ENCODE measurements at regions not wholly inside any gene's neighbourhood (a gene's known extent, or its start where the extent isn't known, plus 50 kb on each side); places are given as distances from the start of the nearest gene placed in this dataset.

GRCh38 chr16:73796241-73796640, 500.4 kb upstream of the PSMD7 start:
- no peak for TF ChIP-seq EZH2phosphoT487 (IDR thresholded peaks at IDR 0.05; ENCODE audit: borderline replicate concordance, low read length)
- no peak for TF ChIP-seq CTCF (IDR thresholded peaks at IDR 0.05; ENCODE audit: low read depth, low read length, poor library complexity, severe bottlenecking)
- Histone ChIP-seq H3K27ac (ENCODE audit: low read depth, low read length) (no peak overlapping the region), H3K4me3 (ENCODE audit: low read length) (no peak overlapping the region), H3K79me2 (ENCODE audit: control insufficient read depth, low read length) (no peaks in the 10 kb centered on the region), H3K9me2 (replicated peaks; ENCODE audit: control insufficient read depth, low read length) (no peaks in the 10 kb centered on the region), H3F3A (ENCODE audit: control insufficient read depth, insufficient read depth) (no peaks in the 10 kb centered on the region), H3K4me1 (ENCODE audit: control insufficient read depth, low read length) (no peaks in the 10 kb centered on the region), H3K36me3 (ENCODE audit: control insufficient read depth, low read length) (no peaks in the 10 kb centered on the region), H4K20me1 (ENCODE audit: control insufficient read depth, insufficient read depth, low read depth, low read length) (no peaks in the 10 kb centered on the region), H3K4me2 (ENCODE audit: low read length) (no peak overlapping the region), H3K27me3 (ENCODE audit: control insufficient read depth, low read length) (no peaks in the 10 kb centered on the region), H3K9me3 (ENCODE audit: control insufficient read depth, insufficient read depth, low read length) (no peaks in the 10 kb centered on the region)

GRCh38 chr16:73794994-73795393, 501.6 kb upstream of the PSMD7 start:
- Histone ChIP-seq H3K4me1 (ENCODE audit: control insufficient read depth, low read length) (no peaks in the 10 kb centered on the region), H3K27ac (ENCODE audit: low read depth, low read length) (no peak overlapping the region), H3K9me3 (ENCODE audit: control insufficient read depth, insufficient read depth, low read length) (no peaks in the 10 kb centered on the region), H4K20me1 (ENCODE audit: control insufficient read depth, insufficient read depth, low read depth, low read length) (no peaks in the 10 kb centered on the region), H3K79me2 (ENCODE audit: control insufficient read depth, low read length) (no peaks in the 10 kb centered on the region), H3F3A (ENCODE audit: control insufficient read depth, insufficient read depth) (no peaks in the 10 kb centered on the region), H3K4me3 (ENCODE audit: low read length) (no peak overlapping the region), H3K36me3 (ENCODE audit: control insufficient read depth, low read length) (no peaks in the 10 kb centered on the region), H3K27me3 (ENCODE audit: control insufficient read depth, low read length) (no peaks in the 10 kb centered on the region), H3K9me2 (replicated peaks; ENCODE audit: control insufficient read depth, low read length) (no peaks in the 10 kb centered on the region), H3K4me2 (ENCODE audit: low read length) (no peak overlapping the region)
- TF ChIP-seq CTCF (IDR thresholded peaks at IDR 0.05; ENCODE audit: low read depth, low read length, poor library complexity, severe bottlenecking) (no peak), EZH2phosphoT487 (IDR thresholded peaks at IDR 0.05; ENCODE audit: borderline replicate concordance, low read length) (no peak)

- Histone ChIP-seq H3K4me2 (ENCODE audit: low read length) (no peak overlapping the region), H3K27me3 (ENCODE audit: control insufficient read depth, low read length) (no peaks in the 10 kb centered on the region), H3K36me3 (ENCODE audit: control insufficient read depth, low read length) (no peaks in the 10 kb centered on the region), H3K79me2 (ENCODE audit: control insufficient read depth, low read length) (no peaks in the 10 kb centered on the region), H3F3A (ENCODE audit: control insufficient read depth, insufficient read depth) (no peaks in the 10 kb centered on the region), H3K9me2 (replicated peaks; ENCODE audit: control insufficient read depth, low read length) (no peaks in the 10 kb centered on the region), H3K4me1 (ENCODE audit: control insufficient read depth, low read length) (no peaks in the 10 kb centered on the region), H3K27ac (ENCODE audit: low read depth, low read length) (no peak overlapping the region), H3K4me3 (ENCODE audit: low read length) (no peak overlapping the region), H4K20me1 (ENCODE audit: control insufficient read depth, insufficient read depth, low read depth, low read length) (no peaks in the 10 kb centered on the region), H3K9me3 (ENCODE audit: control insufficient read depth, insufficient read depth, low read length) (no peaks in the 10 kb centered on the region)
- TF ChIP-seq CTCF (IDR thresholded peaks at IDR 0.05; ENCODE audit: low read depth, low read length, poor library complexity, severe bottlenecking) (no peak), EZH2phosphoT487 (IDR thresholded peaks at IDR 0.05; ENCODE audit: borderline replicate concordance, low read length) (no peak)
These were observed 502.7 kb upstream of the PSMD7 start for GRCh38 chr16:73793871-73794437.

All from DOHH2 (cell line).